ENCODE measurements at regions not wholly inside any gene's neighbourhood (a gene's known extent, or its start where the extent isn't known, plus 50 kb on each side); places are given as distances from the start of the nearest gene placed in this dataset.

GRCh38 chr9:86563350-86563749 lies 209.1 kb upstream of the TUT7 start:
- DNase-seq, result no peak

GRCh38 chr9:86562691-86563090 lies 208.5 kb upstream of the TUT7 start:
- no peak for DNase-seq

- DNase-seq, result no peak
Measured at GRCh38 chr9:86557918-86558317, 203.7 kb upstream of the TUT7 start.

GRCh38 chr9:86557063-86557766 lies 203.0 kb upstream of the TUT7 start:
- no peak for DNase-seq

DNA sequence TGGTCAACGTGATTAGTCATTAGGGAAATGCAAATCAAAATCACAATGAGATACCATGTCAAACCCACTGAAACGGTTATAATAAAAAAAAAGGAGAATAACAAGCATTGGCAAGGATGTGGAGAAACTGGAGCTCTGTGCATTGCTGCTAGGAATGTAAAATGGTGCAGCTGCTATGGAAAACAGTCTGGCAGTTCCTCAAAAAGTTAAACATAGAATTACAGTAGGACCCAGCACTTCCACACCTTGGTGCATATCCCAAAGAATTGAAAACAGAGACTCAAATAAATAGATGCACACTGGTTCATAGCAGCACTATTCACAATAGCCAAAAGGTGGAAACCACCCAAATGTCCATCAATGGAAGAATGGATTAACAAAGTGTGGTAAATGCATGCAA lies 201.5 kb upstream of the TUT7 start:
- no peak for DNase-seq

DNA sequence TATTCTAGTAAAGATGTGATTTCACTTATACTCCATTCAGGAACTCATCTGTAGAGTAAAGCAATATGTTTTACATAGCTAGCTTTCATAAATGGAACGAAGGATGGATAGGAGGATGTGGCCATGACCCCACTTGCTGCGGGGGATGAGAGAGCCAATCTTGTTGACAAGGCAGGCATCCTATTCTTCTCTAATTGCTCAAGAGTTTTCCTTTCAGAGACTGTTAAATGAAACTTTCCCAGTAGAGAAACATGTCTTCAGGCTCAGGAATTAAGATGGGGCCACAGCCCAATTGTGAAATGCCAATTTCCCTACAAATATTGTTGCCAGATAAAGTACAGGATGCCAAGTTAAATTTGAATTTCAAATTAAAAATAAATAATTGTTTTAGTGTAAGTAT lies 196.2 kb upstream of the TUT7 start:
- DNase-seq, result no peak

GRCh38 chr9:86549920-86550319 lies 195.7 kb upstream of the TUT7 start:
- no peak for DNase-seq

GRCh38 chr9:86549401-86549811 lies 195.2 kb upstream of the TUT7 start:
- no peak for DNase-seq

- DNase-seq, result no peak
Measured at GRCh38 chr9:86548220-86548619, 194.0 kb upstream of the TUT7 start.

DNA sequence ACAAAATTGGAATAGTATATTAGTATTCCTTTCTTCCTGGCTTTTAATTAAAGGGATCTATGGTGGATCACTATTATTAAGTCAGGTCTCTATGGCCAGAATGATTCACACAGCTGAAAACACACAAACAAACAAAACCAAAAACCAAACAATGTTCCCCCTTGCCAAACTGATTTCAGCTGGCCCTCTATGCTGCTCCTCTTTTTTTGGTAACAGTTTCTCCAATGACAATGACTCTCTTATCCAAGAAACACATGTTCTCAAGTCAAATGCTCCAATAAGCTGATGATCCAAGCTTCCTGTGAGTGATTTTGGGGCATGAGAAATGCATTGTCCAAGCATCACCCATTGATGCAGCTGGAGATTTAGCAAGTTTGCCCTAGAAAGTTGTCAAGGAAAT lies 193.4 kb upstream of the TUT7 start:
- no peak for DNase-seq

GRCh38 chr9:86546712-86547111 lies 192.5 kb upstream of the TUT7 start:
- no peak for DNase-seq

- DNase-seq, result no peak
Measured at GRCh38 chr9:86545090-86545489, 190.9 kb upstream of the TUT7 start.

DNA sequence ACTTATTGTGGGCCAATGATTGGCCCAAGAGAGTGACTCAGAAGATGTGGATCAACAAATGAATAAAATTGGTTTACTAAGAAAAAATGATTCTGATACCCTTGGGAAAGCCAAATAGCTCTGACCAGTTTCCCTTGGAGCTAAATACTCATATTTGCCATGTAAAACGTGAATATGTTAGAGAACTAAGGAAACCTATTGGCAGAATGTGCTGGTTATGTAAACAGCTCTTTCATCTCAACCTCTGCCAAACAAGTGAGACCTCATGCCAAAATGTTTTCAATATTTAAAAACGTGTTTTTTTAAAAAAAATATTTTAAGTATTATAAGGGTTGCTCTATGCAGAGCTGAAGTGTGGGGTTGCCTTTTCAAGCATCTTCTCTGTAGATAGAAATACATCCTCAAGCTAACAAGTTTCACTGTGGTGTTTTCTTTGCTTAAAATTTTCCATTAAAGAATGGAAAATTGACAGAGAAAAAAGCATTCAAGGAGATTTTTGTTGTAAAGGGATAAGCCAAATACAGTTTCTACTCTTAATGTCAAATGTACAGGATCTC lies 186.9 kb upstream of the TUT7 start:
- DNase-seq, result no peak

GRCh38 chr9:86535406-86535915 lies 181.3 kb upstream of the TUT7 start:
- no peak for DNase-seq

- DNase-seq, result no peak
Measured at GRCh38 chr9:86534572-86535258, 180.5 kb upstream of the TUT7 start.

- no peak for DNase-seq
Measured at GRCh38 chr9:86531971-86532640, 177.9 kb upstream of the TUT7 start.

- no peak for DNase-seq
Measured at GRCh38 chr9:86531273-86531970, 177.2 kb upstream of the TUT7 start.

GRCh38 chr9:86529496-86530275 lies 175.5 kb upstream of the TUT7 start:
- DNase-seq, result no peak

- no peak for DNase-seq
Measured at GRCh38 chr9:86526021-86526420, 171.8 kb upstream of the TUT7 start.

DNA sequence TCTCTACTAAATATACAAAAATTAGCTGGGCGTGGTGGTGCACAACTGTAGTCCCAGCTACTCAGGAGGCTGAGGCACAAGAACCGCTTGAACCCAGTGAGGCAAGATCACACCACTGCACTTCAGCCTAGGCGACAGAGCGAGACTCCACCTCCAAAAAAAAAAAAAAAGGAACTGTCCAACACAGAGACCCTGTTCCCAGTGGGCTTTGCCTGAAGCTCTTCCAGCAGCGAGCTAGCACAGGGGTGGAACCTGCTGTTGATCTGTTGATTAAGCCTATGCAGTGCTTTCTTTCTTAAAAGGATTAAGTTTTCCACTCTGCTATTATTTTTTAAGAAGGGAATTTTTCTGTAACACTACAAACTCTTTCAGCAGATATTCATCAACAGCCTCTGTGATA lies 171.0 kb upstream of the TUT7 start:
- DNase-seq, result no peak

- no peak for DNase-seq
Measured at GRCh38 chr9:86521977-86522376, 167.8 kb upstream of the TUT7 start.

- DNase-seq, result no peak
Measured at GRCh38 chr9:86521322-86521721, 167.1 kb upstream of the TUT7 start.

Data from occipital lobe (tissue), 1 donor.